Activated CD4-positive, CD25-positive, alpha-beta regulatory T cell treated with anti-CD3 and anti-CD28 coated beads, Interleukin-2, amount 50 U/mL, for 16 hours (primary cell): ENCODE measurements at regions not wholly inside any gene's neighbourhood (a gene's known extent, or its start where the extent isn't known, plus 50 kb on each side); places are given as distances from the start of the nearest gene placed in this dataset.
"Not testable (repeated sequence)": the region's sequence is repeated elsewhere in the genome, so short reads cannot be mapped to it uniquely, and the experiment has no call there.

Experiments
- DNase-seq: peaks from one replicate; pipeline ENCODE4 v3.0.0-alpha.2; 2020; ENCODE audit warnings: low read depth, low spot score

- DNase-seq: no peak
Observed at GRCh38 chr20:61061981-61062380, 190.1 kb upstream of the CDH4 start.

GRCh38 chr20:61065853-61066252 is 186.2 kb upstream of the CDH4 start:
- DNase-seq: no peak

GRCh38 chr20:61066526-61066925 is 185.5 kb upstream of the CDH4 start:
- DNase-seq: no peak

DNA sequence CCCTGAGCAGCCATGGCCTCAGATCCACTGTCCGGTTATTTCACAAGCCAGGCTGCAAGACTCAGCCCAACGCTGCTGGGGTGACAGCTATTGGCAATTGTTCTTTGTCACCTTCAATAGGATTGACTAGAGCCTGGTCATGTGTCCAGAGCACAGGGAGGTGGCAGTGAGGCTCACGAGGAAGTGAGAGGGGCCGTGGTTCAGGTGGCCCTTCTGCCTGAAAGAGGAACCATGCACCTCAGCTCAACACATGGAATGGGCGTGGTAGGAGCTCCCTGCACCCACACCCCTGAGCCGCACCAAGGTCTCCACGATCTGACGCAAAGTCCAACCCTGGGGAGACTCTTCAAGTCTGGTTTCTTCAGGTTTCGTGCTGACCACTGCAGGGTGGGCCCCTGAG is 184.8 kb upstream of the CDH4 start:
- DNase-seq: no peak

DNA sequence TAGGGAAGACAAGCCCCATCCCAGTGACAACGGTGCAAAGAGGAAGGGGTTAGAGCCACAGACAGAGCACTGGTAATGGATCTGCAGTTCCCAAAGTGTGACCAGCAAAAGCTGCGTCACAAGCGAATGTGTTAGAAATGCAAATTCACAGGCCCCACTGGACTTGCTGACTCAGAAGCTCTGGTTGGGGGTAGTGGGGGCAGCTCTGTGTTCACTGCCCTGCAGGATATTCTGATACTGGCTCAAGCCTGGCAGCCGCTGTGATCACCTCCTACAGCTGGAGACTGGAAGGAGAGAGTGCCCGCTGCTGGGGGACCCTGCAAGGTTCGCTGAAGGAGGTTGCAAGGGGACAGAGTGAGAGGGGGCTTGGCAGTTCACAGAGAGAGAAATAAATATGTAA is 179.7 kb upstream of the CDH4 start:
- no peak for DNase-seq

DNA sequence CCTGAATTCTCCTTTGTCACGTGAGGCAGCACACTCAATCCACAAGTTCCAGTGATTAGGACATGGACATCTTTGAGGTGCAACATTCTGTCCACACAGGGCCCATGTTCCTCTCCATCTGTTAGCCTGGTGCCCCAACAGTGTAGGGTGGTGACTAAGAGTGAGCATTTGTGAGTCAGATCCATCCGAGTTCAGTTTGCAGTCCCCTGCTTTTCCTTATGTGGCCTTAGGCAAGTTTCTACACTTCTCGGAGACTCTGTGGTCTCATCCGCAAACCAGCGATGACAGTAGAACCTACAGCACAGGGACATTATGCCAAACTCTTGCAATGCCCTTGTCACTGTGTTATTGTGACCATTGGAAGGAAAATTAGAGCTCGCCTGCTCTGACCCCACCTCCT is 178.7 kb upstream of the CDH4 start:
- DNase-seq: no peak

DNA sequence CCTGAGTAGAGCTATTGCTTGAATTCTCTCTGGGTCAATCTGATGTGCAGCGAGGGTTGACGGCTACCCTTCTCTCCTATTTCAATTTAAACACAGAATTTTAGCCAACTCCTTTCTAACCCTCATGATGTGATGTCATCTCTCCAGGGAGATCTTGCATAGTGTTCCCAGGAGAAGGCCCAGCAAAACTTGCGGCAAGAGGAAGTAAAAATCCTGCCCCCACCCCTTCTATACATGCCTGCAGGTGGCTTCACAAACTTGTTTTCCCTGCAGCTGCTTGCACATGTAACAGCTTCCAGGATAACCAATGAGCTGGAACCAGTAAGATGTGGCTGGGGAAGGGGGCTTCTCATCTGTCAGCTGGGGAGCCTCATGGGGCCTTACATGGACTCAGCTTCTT is 169.3 kb upstream of the CDH4 start:
- no peak for DNase-seq

DNA sequence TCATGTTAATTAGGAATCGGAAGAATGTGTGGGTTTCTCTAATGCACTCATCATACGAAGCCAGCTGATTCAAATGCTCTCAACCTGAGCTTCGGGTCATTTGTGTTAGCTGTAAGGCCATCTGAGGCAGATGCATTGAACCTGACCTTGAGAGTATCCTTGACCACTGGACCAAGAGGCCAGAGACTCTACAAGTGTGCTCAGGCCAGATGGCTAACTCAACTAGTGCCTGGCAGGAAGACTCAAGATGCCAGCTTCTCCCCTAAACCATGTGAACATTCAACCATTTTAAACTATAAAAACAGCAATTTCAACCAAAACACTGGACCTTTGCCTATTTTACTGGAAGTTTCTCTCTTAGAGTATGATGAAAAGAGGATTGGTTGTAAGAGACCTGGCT is 168.6 kb upstream of the CDH4 start:
- no peak for DNase-seq

GRCh38 chr20:61086031-61086430 is 166.0 kb upstream of the CDH4 start:
- DNase-seq: no peak

GRCh38 chr20:61090541-61090940 is 161.5 kb upstream of the CDH4 start:
- DNase-seq: no peak

GRCh38 chr20:61092251-61092650 is 159.8 kb upstream of the CDH4 start:
- DNase-seq: no peak

DNA sequence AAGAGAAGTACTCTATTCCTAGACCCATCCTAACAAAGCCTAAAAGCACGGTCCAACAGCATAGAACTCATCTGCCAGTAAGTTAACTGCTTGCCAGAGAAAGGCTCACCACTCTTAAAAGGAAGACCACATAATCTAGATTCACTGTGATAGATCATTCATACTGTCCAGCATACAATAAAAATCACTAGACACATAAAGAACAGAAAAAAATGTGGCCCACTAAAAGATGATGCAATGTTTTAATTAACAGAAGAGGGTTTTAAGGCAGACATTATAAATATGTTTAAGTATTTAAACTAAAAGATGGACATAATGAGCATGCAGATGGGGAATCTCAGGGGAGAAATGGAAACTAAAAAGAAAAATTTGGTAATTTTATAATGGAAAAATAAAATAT is 157.5 kb upstream of the CDH4 start:
- no peak for DNase-seq

DNA sequence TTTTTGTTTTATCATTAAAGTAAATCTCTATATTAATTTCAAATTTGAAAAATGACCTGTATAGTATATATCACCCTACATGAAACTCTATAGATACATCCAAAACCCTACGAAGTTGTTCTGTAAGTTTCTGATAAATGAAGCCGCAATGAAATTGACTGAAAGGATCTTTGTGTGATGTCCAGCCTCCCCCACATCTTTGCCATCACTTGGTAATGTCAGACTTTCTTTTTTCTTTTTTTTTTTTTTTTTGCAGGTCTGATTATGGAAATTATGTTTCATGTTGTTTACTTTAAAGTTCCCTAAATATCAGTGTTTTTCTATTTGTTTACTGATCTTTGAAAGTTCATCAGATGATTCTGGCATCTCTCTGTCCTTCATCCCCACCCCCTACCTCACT is 155.6 kb upstream of the CDH4 start:
- no peak for DNase-seq

DNA sequence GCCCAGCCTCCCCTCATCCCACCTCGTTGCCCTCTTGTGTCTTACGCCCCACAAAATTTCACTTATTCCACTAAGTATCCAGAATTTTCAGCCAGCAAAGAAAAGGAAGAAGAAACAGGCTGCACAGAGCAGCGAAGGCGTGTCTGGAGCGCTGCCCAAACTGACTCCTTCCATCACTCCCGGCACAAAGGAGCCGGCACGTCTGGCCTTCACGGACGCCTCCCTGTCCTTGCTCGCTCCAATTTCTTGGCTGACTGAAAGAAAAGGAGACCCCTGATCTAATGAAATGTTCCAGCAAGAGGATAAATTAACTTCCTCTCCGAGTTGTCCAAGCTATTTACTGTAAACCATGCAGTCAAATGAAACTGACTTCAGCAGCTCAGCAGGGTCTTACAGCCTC is 152.3 kb upstream of the CDH4 start:
- DNase-seq: no peak

GRCh38 chr20:61100489-61100888 is 151.6 kb upstream of the CDH4 start:
- DNase-seq: no peak

DNA sequence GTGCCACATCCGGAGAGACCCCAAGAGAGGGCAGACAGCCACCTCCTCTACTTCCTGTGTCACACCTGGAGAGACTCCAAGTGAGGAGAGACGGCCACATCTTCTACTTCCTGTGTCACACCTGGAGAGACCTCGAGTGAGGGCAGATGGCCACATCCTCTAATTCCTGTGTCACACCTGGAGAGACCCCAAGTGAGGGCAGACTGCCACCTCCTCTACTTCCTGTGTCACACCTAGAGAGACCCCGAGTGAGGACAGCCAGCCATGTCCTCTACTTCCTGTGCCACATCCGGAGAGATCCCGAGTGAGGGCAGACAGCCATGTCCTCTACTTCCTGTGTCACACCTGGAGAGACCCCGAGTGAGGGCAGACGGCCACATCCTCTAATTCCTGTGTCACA is 150.7 kb upstream of the CDH4 start:
- DNase-seq: not testable (repeated sequence)

DNA sequence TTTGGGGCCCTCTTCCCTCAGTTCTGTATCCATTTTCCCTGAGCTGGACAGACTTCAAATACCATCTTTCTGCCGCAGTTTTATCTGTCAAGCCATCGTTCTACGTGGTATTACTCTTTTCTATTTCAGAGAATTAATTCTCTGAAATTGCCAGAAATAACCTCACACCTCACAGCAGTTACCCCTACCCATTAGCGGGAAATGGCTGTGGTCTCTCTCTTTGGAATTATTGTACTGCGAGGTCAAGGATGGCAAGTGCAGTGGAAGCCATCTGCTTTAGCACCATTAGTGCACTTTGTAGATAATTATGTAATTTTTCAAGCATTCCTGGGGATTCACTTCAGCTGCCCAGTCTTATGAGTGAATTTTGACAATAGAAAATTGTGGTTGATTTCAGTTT is 147.8 kb upstream of the CDH4 start:
- DNase-seq: no peak

- no peak for DNase-seq
Observed at GRCh38 chr20:61105395-61105794, 146.7 kb upstream of the CDH4 start.

- no peak for DNase-seq
Observed at GRCh38 chr20:61106438-61106837, 145.6 kb upstream of the CDH4 start.

- DNase-seq: no peak
Observed at GRCh38 chr20:61109221-61109805, 142.7 kb upstream of the CDH4 start.

DNA sequence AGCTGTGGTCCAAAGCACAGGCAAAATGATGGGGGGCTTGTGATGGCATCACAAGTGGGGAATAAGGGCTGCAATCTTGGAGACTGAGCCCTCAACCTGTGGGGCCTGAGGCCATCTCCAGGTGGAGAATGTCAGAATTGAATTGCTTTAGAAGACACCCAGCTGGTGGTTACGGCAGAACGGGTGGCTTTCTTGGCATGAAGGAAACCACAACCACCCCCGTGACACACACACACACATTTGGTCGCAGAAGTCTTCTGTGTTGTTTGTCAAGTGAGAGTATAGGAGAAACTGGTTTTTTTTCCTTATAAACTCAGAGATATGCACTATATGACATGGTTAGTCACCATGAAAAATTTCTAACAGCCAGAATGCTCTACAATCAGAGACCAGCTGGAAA is 139.5 kb upstream of the CDH4 start:
- no peak for DNase-seq

GRCh38 chr20:61113731-61114130 is 138.3 kb upstream of the CDH4 start:
- DNase-seq: no peak

GRCh38 chr20:61114493-61115175 is 137.4 kb upstream of the CDH4 start:
- DNase-seq: no peak
